ENCODE measurements at regions not wholly inside any gene's neighbourhood (a gene's known extent, or its start where the extent isn't known, plus 50 kb on each side); places are given as distances from the start of the nearest gene placed in this dataset.

DNA sequence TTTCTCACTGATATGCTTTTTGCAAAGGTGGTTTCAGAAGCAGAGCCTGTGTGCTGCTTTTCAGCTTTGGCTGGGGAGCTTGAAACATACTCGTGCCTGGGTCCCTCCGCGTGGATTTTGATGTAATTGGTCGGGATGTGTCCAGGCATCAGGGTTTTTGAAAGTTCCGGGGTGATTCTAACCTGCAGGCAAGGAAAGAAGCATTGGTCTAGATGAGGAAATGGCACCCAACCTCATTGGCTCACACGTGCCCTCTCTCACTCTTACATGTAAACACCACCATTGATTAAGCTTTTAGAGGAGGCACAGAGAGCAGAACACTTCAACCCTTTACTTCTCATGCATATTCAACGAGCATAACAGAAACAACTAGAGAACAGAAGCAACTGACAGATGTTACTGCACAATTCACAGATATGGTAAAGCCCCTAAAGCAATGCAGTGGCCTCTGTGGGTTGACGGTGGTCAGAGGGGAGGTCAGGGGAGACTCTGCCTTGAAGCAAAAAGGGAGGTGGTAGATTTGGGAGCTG lies 112.1 kb downstream of the TLR5 start:
- H3K4me3 ChIP-seq (ENCODE audit: low read depth, low read length): no peak overlapping the region
- TF ChIP-seq, protein P1, sequence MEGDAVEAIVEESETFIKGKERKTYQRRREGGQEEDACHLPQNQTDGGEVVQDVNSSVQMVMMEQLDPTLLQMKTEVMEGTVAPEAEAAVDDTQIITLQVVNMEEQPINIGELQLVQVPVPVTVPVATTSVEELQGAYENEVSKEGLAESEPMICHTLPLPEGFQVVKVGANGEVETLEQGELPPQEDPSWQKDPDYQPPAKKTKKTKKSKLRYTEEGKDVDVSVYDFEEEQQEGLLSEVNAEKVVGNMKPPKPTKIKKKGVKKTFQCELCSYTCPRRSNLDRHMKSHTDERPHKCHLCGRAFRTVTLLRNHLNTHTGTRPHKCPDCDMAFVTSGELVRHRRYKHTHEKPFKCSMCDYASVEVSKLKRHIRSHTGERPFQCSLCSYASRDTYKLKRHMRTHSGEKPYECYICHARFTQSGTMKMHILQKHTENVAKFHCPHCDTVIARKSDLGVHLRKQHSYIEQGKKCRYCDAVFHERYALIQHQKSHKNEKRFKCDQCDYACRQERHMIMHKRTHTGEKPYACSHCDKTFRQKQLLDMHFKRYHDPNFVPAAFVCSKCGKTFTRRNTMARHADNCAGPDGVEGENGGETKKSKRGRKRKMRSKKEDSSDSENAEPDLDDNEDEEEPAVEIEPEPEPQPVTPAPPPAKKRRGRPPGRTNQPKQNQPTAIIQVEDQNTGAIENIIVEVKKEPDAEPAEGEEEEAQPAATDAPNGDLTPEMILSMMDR (IDR thresholded peaks at IDR 0.05; ENCODE audit: low read depth, low read length): no peak
- TF ChIP-seq POLR2A (IDR thresholded peaks at IDR 0.05; ENCODE audit: extremely low read depth, insufficient read length) (no peak), MYC (IDR thresholded peaks at IDR 0.05; ENCODE audit: low read depth, low read length) (no peak)
- TF ChIP-seq, protein P2, sequence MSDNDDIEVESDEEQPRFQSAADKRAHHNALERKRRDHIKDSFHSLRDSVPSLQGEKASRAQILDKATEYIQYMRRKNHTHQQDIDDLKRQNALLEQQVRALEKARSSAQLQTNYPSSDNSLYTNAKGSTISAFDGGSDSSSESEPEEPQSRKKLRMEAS (IDR thresholded peaks at IDR 0.05; ENCODE audit: low read depth, low read length): no peak
- no peak for DNase-seq (ENCODE audit: low read depth)

DNA sequence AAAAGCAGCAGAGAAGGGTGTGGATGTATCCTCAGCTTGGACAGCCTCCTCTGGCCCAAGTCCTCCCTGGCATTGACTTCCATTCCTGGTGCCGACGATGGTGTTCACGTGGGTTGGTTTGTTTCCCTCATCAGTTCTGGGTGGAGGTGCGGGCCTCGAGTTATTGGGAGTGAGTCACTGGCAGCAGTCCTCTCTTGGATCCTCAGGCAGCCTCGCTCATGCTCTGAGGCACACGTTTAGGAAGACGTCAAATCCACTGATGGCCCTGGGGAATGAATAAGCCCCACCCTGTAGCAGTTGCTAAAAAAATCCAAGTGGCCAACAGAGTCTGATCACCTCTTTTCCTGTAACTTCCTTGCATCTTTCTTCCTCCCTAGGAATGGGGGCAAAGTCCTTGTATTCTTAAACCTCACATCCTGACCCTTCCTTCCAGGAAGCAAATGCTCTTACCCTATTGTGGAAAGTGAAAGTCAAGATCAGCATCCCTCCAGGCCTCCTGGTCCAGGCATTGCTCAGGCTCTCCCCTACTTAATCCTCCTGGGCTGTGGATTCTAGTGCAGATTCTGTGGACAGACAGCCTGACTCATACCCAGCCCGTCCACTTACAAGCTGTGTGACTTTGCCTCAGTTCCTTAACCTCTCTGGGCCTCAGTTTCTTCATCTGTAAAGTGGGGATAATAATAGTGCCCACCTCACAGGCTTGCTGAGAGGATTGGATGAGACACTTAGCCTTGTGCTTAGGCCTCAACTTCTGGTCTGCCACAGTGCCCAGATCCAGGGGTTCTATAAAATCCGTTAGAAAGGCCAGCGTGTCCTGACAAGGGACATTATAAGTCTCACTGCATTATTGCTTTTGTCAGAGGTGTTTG lies 111.1 kb downstream of the TLR5 start:
- no peak for DNase-seq (ENCODE audit: low read depth)
- no peak overlapping the region for H3K4me3 ChIP-seq (ENCODE audit: low read depth, low read length)
- TF ChIP-seq, protein P2 (IDR thresholded peaks at IDR 0.05; ENCODE audit: low read depth, low read length): no peak
- no peak for TF ChIP-seq MYC (IDR thresholded peaks at IDR 0.05; ENCODE audit: low read depth, low read length)
- no peak for TF ChIP-seq POLR2A (IDR thresholded peaks at IDR 0.05; ENCODE audit: extremely low read depth, insufficient read length)
- TF ChIP-seq, protein P1 (IDR thresholded peaks at IDR 0.05; ENCODE audit: low read depth, low read length): no peak

DNA sequence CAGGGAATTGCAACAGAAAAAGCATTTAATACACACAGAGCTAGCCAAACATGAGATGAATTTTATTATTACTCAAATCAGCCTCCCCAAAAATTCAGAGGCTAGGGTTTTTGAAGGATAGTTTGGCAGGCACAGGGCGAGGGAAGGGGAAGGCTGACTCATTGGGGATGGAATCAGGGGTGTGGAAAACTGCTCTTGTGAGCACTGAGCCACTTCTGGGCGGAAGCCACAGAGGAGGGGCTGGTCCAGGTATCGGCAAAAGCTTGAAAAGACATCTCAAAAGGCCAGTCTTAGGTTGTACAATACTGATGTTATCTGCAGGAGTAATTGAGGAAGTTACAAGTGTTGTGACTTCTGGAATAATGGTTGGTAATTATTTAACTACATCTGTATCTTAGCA lies 109.4 kb downstream of the TLR5 start:
- no peak overlapping the region for H3K4me3 ChIP-seq (ENCODE audit: low read depth, low read length)
- TF ChIP-seq, protein P2 (IDR thresholded peaks at IDR 0.05; ENCODE audit: low read depth, low read length): no peak
- TF ChIP-seq MYC (IDR thresholded peaks at IDR 0.05; ENCODE audit: low read depth, low read length) (no peak), POLR2A (IDR thresholded peaks at IDR 0.05; ENCODE audit: extremely low read depth, insufficient read length) (no peak)
- TF ChIP-seq, protein P1 (IDR thresholded peaks at IDR 0.05; ENCODE audit: low read depth, low read length): no peak
- DNase-seq (ENCODE audit: low read depth): no peak

DNA sequence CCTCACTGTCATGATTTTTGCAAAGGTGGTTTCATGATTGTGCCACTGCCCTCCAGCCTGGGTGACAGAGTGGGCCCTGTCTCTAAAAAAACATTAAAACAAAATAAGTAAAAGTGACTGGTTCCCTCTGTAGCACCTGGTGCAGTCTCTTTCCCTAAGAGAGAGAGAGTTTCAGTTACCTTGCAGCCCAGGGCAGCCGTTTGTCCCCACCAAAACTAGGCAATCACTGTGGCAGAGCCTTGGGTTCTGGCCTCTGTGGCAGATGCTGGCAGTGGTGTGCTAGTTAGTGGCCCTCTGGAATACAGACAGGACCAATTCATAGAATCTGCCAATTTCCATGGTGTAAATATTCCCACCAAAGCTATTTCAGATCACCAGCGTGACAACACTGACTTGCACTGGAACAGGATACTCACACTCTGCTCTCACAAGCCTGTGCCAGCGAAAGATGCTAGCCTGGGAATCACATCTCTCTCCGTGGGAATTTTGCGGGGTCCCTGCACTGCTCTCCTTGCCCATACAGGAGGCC lies 108.7 kb downstream of the TLR5 start:
- DNase-seq (ENCODE audit: low read depth): no peak
- H3K4me3 ChIP-seq (ENCODE audit: low read depth, low read length): no peak overlapping the region
- TF ChIP-seq, protein P2 (IDR thresholded peaks at IDR 0.05; ENCODE audit: low read depth, low read length): no peak
- no peak for TF ChIP-seq MYC (IDR thresholded peaks at IDR 0.05; ENCODE audit: low read depth, low read length)
- TF ChIP-seq, protein P1 (IDR thresholded peaks at IDR 0.05; ENCODE audit: low read depth, low read length): no peak

DNA sequence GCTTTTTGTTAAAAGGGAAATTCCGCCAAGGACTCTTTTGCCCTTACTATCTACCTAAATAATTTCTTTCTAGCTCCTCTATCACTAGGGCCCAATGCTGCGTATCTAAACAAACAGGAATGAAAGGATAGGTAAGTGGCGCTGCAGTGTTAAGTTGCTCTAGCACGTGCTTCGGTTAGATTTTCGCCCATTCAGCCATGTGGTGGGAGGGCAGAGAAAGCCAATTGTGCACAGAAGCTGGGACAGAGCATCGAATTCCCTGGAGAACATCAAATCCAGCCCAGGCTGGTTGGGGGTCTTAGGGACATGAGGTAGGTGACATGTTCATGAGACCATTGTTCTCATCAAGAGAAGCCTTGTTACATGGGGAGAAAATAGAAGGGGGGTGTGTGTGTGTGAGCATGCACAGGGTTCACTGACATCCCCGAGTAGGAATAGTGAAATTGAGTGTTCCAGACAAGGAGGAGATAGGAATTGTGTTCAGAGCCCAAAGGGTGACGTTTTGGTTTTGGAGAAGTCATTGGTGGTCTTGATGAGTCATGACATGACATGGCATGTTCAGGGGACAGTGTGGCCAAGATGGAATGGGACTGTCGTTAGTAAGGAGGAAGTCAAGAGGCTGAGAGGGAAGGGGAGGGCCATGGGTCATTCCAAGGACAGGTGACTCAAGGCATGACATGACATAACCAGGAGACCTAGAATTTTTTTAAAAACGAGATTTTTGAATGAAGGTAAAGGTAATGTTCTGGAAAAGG lies 107.1 kb downstream of the TLR5 start:
- DNase-seq (ENCODE audit: low read depth): peak; percentile 35
- TF ChIP-seq, protein P2 (IDR thresholded peaks at IDR 0.05; ENCODE audit: low read depth, low read length): no peak
- TF ChIP-seq MYC (IDR thresholded peaks at IDR 0.05; ENCODE audit: low read depth, low read length) (no peak), POLR2A (IDR thresholded peaks at IDR 0.05; ENCODE audit: extremely low read depth, insufficient read length) (no peak)
- H3K4me3 ChIP-seq (ENCODE audit: low read depth, low read length): no peak overlapping the region

All from NB4 (cell line).